Activated CD4-positive, alpha-beta T cell treated with anti-CD3 and anti-CD28 coated beads, Interleukin-2, amount 50 U/mL, for 16 hours (primary cell): ENCODE measurements at regions not wholly inside any gene's neighbourhood (a gene's known extent, or its start where the extent isn't known, plus 50 kb on each side); places are given as distances from the start of the nearest gene placed in this dataset.

Source experiments
- DNase-seq: peaks from one replicate; pipeline ENCODE4 v3.0.0-alpha.2; 2020

- no peak for DNase-seq
Measured at GRCh38 chr6:4549556-4550226, 226.5 kb upstream of the CDYL start.

- no peak for DNase-seq
Measured at GRCh38 chr6:4545893-4546292, 230.3 kb upstream of the CDYL start.

DNA sequence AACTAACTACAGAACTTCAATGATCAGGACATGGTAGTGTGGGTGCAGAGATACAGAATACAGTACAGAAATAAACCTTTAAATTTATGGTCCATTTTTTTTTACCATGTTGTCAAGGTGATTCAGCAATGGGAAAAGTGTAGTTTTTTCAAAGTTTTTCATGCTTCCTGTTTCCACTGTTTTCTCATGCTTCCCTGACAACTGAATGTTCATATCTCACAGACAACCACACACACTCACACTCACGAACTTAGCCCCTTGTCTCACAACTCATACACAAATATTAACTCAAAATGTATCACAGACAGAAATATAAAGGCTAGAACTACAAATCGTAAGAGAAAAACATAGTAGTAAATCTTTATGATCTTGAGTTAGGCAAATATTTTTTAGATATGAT, 232.6 kb upstream of the CDYL start:
- no peak for DNase-seq

- DNase-seq = no peak
Measured at GRCh38 chr6:4533576-4533975, 242.6 kb upstream of the CDYL start.

GRCh38 chr6:4531406-4531805, 244.8 kb upstream of the CDYL start:
- no peak for DNase-seq

GRCh38 chr6:4522453-4522852, 253.8 kb upstream of the CDYL start:
- no peak for DNase-seq

DNA sequence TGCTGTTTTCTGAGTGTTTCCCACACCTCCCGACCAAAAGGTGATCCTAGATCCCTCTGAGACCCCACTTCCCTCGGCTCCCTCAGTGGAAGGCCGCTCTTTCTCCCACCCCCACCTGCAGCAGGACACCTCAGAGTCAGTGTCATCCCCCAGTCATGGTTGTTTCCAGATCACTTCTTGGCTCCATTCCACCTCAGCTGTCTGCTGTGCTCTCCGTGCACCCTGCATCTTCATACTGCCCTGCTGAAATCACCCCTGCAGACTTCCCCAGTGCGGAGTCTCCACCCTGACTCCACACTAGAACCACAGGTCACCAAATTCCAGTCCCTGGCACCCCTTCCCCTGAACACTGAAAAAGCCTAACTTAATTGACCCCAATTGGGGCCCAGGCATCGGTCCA, 255.1 kb upstream of the CDYL start:
- no peak for DNase-seq

DNA sequence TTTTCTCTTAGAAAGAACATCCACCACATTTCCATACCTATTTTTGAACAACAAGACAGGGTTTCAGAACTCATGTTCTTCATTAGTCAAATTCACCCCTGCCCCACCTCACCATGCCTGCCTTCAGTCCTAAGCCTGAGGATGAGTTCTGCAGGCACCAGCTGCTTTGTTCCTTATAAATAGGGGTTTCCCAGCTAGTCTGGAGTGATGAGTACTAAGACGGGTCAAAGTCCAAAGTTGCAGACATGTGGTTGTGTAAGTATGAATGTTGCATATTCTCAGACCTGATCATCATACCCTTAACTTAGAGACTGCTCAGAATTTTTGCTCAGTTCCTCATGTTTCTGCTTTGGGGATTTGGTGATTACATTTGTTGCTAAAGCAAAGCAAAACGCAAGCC, 257.7 kb upstream of the CDYL start:
- no peak for DNase-seq

- no peak for DNase-seq
Measured at GRCh38 chr6:4516206-4516605, 260.0 kb upstream of the CDYL start.

- DNase-seq = no peak
Measured at GRCh38 chr6:4513561-4513960, 262.6 kb upstream of the CDYL start.

DNA sequence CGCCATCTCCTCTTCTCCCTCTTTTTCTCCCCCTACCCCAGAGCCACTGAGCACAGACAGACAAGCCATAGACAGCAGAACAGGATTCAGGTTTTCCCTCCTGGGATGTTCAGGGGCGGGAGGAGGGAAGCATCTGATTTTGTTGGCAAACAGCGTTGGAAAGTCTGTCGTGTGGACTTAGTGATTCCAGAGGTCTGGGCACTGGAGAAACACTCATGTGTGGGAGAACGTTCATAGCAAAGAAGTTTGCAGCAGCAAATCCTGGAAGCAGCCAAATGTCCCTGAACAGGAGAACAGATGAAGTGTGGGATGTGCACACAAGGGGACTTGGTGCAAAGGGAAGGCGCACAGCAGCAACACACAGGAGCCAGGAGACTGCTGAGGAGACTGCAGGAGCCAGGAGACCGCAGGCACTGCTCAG, 264.1 kb upstream of the CDYL start:
- no peak for DNase-seq

GRCh38 chr6:4511641-4512020, 264.6 kb upstream of the CDYL start:
- DNase-seq = no peak

DNA sequence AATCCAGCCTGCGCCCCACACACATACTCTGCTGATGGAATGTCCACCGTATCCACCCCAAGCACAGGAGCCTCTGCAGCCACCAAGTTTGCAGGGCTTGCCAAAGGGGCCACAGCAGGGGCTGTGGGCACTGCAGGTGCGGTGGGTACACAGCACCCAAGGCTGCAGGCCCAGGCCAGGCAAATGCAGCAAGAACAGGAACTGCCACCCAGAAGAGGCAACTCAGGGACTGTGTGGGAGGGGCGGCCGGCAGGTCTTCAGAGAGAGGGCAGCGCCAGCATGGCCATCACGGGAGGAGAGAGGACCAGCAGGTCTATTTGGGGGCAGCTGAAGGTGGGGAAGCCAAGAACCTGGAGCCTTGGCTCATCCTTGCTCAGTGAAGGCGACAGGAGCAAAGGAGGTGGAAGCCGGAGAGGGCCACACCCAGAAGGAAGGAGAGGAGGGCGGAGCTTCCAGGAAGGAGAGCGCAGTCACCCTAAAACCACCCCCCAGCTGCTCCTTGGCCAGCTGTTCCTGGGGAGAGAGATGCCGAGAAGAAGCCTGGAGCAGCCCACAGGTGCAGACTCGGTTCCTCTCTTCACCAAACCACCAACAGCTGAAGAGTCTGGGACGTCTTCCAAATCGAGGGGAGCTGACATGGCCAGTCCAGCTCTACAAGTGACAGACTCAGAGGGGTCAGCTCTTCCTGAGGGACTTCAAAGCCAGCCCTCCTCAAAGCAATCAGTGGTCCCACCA, 265.1 kb upstream of the CDYL start:
- DNase-seq = no peak

- DNase-seq = no peak
Measured at GRCh38 chr6:4510317-4510716, 265.9 kb upstream of the CDYL start.

DNA sequence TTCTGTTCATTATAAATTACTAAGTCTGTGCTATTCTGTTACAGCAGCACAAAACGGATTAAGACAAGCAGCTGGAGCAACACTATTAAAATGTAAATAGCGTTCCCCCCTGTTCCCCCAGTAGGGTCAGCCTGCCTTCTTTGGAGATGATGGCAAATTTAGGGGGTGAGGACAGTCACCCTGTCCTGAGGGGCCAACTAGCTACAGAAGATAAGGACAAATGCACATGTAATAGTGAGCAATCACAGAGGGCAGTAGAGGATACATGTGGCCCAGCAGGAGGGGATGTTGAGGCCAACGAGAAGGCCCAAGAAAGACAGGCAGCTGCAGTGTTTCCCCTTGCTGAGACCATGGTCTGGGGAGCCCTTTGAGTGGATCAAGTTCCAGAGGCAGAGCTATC, 266.7 kb upstream of the CDYL start:
- no peak for DNase-seq

DNA sequence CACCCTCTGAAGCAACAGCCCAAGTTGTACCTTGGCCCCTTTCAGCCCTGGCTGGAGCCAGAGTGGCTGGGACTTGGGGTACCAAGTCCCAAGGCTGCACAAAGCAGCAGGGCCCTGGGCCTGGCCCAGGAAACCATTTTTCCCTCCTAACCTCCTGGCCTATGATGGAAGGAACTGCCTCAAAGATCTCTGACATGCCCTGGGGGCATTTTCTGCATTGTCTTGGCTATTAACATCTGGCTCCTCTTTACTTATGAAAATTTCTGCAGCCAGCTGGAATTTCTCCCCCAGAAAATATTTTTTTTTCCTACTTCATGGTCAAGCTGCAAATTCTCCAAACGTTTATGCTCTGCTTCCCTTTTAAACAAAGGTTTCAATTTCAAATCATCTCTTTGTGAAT, 269.4 kb upstream of the CDYL start:
- no peak for DNase-seq

DNA sequence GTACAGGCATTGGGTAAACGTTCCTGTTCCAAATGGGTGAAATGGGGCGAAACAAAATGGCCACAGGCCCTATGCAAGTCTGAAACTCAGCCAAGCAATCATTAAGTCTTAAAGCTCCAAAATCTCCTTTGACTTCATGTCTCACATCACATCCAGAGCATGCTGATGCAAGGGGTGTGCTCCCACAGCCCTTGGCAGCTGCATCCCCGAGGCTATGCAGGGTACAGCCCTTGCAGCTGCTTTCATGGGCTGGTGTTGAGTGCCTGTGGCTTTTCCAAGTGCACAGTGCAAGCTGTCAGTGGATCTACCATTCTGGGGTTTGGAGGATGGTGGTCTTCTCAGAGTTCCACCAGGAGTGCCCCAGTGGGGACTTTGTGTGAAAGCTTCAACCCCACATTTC, 270.0 kb upstream of the CDYL start:
- no peak for DNase-seq

GRCh38 chr6:4504700-4505099, 271.5 kb upstream of the CDYL start:
- DNase-seq = no peak

DNA sequence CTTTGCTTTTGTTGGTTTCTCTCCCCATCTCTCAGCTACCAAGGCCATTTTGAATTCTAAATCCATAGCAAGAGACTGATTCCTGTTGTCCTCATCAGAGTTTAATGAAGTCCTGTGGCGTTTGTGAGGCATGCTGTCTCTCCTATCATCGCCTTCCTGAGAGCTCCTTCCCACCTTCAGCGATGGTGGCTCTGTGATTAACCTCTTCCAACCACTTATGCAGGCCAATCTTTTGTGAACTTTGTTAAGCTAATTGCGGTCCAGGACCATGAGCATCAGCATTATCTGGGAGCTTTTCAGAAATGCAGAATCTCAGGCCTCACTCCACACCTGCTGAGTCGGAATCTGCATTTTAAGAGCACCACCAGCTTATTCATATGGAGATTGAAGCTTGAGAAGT, 272.5 kb upstream of the CDYL start:
- no peak for DNase-seq

DNA sequence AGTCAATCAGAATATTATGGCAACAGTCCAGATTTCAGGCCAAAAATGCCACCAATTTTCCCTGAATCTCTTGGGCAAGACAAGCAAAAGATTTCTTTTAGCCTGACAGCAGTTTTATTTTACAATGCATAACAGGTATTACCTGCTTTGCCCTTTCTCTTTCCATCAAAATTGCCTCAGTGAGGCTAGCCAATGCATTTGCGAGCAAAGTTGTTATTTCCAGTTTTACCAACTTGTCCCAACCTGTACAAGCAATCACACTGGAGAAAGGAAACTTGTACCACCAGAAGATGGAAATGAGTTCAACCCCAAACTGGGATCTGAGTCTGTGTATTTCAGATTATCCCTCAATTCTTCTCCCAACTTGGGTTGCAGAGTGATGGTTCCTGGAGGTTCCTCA, 279.9 kb upstream of the CDYL start:
- no peak for DNase-seq

DNA sequence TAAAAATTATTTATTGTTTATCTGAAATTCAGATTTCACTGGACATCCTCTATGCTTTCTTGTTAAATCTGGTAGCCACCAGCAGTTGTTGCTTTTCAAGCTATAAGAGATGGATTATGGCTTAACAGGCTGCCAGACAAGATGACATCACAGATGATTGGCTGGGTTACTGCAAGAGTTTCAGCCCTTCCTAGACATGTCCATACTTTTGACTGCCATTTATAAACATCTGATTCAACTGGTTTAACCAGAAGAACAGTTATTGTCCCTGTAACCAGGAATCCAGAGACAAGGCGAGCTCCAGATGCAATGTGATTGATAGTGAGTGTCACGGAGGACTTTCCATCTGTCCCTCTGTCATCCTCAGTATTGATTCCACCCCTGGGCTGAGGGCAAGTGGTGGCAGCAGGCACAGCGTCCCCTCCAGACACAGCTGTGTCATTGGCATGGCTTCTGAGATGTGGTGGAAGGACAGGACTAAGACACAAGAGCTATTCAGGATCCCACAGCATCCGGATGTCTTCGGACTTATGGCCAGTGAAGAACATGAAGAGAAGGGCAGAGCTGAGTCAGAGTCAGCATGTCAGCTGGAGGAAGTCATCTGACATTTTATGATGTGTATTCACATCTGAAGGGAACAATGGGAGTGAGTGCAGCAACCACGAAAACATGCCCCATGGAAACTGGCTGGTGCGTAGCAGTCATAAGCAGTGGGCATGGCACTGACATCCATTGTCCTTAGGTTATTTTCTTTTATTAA, 284.5 kb upstream of the CDYL start:
- no peak for DNase-seq

GRCh38 chr6:4489538-4489937, 286.7 kb upstream of the CDYL start:
- no peak for DNase-seq

- no peak for DNase-seq
Measured at GRCh38 chr6:4488389-4488788, 287.8 kb upstream of the CDYL start.

GRCh38 chr6:4487538-4487937, 288.7 kb upstream of the CDYL start:
- no peak for DNase-seq
